Kidney capillary endothelial cell (primary cell): ENCODE measurements at regions not wholly inside any gene's neighbourhood (a gene's known extent, or its start where the extent isn't known, plus 50 kb on each side); places are given as distances from the start of the nearest gene placed in this dataset.
A peak's percentile ranks its signal among the peaks of the same experiment; 100 is the strongest.
"Not testable (repeated sequence)": the region's sequence is repeated elsewhere in the genome, so short reads cannot be mapped to it uniquely, and the experiment has no call there.

Source experiments
- DNase-seq: peaks from one replicate; pipeline ENCODE4 v3.0.0-alpha.2; 2018; ENCODE audit warnings: low spot score

DNA sequence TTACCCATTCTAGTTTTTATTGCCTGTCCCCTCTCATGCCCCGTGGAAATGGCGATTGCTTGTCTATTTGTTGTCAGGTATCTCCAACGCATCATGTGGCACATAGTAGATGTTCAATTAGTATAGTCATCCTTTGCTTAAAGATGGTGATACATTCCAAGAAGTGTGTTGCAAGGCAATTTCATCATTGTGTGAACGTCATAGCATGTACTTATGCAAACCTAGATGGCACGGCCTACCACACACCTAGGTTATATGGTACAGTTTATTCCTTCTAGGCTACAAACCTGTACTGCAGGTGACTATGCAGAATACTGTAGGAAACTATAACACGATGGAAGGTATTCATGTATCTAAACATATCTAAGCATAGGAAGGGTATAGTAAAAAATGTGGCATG is 163.9 kb upstream of the DAPK1 start:
- no peak for DNase-seq

DNA sequence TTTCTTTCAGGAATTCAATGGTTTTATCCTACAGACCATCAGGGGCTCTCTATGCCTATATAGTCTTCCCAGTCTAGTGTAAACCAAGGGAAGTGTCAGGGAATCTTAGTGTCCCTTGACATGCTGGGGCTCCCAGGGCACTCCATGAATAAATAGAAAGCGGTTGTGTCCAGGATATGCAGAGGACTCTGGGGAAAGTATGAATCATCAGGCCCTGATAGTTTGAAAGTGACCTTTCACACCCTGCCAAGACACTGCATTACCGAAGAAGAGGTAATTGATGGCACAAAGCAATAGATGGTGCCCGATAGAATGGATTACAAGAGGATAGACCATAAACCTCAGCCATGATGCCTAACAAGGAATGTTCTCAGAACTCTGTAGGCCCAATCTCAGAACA is 163.3 kb upstream of the DAPK1 start:
- DNase-seq: no peak

DNA sequence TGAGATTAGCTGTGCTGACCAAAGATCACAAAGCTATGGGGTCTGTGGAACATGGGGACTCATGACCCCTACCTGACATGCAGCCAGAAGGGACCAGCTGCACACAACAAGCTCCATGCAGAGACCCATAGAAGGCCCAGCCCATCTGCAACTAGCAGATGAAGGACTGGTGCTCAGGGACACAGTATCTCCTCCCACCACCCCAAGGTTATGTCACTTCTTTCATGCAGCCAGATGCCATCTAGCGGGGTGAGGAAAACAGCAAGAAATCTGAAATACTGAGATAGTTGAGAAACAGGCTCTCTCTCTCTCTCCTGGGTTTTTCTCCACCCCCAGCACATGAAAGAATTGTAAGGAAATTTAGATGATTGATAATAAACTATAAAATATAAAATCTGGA is 161.3 kb upstream of the DAPK1 start:
- DNase-seq: no peak

DNA sequence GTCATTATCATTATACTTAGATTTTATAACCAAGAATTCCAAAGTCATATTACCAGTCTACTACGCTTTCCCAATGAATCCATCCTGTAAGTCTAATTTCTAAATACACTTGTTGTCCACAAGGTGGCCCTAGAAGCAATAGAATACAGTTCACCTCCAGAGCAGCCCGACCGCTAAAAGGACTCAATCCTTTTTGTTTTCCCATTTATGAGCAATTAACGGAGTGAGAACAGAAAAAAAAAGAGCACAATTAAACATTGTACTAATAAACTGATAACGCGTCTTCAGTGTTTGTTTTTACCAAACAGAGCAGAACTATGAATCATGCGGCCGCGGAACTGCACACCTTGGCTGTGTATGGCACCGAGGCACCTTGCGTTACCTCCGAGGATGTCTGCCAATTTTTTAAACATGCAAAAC is 160.7 kb upstream of the DAPK1 start:
- peak; percentile 62 for DNase-seq

DNA sequence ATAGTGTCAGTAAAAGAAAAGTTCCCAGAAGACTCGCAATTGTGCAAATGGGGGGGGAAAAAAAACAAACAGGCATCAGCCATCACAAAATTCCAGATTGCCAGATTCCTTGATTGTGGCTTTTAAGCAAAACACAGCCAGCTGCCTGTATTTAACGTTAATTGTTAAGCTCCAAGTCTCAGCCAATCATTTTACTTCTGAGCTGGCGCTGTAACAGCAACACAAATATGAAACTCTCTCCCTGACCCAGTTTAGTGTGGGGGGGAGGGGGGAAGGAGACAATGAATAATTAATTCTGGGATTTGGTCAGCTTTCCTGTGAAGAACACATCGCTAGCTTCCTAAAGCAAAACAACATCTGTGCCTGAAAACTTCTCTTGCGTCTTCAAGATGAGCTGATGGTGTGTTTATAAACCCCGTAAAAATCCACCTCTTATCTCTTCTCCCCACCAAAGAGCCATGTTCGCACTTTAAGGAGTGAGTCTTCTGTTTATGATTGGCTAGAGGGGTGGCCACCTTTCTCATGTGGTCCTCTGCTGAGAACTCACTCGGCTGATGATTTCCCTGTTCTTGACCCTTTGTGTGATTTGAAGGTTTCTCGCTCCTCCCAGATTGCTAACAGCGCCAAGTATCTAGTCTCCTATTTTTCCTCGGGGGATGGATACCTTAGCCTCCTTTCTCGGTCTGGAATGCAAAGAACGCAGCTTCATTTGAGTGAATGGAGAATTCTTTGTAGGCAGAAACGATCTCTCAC is 160.2 kb upstream of the DAPK1 start:
- DNase-seq: no peak

DNA sequence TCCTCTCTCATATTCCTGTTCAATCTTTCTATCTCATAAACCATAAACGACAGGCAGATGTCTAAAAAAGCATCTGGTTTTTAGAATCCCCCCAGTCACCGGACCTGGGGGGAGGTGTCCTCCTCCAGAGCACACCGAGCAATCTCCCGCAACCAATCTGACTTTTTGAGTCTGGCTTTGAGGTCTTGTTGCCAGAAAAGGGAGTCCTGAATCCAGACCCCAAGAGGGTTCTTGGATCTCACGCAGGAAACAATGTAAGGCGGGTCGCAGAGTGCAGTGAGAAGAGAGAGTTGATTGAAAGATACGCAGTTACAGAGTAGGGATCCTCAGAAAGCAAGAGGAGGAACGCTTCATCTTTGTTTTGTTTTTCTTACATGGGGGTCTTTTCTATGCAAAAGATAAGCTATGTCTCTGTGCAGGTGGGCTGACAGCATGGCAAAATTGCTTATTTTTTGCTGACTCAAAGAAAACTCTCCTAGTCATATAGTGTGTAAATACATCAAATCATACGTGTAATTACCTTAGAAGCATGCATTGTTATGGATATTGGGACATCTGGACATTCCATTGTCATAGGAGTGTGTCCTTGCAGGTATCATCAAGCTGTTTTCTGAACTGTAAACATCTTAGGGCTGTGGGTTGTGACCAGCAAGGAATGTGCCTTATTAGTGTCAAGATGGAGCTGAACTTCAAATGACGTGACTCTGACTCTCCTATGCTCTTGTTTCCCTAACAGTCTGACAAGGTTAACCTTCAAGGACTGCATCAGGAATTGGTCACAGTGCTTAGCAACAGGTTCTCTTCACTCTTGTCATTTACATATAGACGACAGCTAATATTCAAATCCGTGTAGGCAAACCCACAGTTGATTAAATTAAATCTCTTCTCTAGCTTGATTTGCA is 159.3 kb upstream of the DAPK1 start:
- no peak for DNase-seq

DNA sequence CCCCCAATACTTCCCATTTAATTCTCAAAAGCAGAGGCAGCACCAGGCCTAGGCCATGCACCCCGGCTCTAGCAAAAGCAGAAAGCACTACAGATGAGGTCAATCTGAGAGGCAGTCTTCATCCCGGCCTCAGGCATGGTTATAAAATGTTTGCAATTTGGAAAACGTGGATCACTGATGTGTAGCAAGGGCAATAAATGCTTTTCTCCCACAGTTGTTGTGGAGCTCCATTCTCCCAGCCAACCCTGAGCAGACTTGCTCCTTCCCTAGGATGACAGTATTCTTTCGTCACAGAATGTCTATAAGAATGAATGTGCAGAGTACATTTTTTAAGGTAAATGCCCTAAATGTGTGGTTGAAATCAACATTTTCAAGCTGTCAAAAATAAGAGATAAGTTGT is 157.3 kb upstream of the DAPK1 start:
- DNase-seq: no peak

DNA sequence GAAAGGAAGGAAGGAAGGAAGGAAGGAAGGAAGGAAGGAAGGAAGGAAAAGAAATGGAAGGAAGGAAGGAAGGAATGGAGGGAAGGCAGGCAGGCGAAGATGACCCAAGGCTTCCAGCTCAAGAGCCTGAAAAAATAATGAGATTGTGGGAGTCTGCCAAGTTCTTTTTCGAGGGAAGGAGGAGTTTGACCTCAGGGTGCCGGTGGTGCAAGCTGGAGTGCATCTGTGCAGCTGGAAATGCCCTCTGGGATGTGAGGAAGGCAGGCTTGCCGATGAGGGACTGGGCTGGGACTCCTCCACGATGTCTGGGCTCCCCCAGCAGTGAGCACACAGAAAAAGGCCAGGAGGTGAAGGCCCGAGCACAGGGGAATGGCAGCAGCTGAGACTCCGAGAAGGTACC is 154.9 kb upstream of the DAPK1 start:
- no peak for DNase-seq

DNA sequence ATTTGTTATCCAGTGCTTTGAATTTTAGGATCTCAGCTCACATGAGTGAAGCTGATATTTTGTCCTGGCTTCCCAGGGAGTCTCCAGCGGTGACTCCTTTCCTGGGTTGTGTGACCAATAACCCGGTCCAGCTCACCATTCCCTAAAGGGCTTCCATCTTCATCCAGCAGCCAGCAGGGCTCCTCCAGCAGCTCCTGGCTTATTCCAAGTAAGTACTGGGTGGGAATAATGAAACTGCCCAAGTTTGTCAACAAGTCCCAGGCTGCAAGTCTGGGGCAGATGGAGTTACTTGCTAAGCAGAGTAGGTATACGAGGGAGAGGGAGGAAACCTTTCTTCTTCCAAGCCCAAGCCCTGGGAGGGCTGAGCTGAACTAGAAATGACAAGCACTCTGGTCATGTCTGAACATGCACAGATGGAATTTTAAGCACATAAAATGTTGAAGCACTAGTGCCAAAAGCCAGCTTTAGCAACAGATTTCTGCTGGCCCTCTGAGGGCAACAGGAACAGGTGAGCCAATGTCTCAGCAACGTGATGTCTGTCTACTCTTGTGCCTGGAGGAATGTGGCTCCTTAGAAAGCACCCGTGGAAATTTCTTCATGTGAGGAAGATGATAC is 153.7 kb upstream of the DAPK1 start:
- no peak for DNase-seq

DNA sequence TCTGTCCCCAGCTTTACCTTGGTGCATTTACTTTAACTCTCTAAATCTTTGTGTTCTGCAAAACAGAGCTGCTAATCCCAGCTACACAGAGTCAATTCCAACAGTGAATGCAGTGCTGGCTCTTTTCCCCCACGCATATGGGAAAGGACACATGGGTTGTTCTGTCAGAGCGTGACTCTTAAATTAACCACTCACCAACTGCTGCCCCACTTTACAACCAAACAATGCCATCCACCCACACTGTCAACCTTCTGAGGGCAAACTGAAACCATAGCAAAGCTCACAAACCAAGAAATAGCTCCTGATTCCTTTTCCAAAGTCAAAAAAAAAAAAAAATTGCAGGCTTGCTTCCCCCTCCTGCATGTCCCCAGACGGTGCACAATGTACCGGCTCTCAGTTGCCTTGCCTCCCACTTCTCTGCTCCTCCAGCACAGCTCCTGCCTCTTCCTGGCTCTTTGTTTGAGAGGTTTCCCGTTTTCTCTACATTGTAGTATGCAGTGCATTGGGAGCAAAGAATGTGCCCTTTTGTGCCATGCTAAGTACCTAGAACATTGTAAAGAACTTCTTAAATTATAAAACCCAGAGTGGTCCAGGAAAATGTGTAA is 151.5 kb upstream of the DAPK1 start:
- no peak for DNase-seq

DNA sequence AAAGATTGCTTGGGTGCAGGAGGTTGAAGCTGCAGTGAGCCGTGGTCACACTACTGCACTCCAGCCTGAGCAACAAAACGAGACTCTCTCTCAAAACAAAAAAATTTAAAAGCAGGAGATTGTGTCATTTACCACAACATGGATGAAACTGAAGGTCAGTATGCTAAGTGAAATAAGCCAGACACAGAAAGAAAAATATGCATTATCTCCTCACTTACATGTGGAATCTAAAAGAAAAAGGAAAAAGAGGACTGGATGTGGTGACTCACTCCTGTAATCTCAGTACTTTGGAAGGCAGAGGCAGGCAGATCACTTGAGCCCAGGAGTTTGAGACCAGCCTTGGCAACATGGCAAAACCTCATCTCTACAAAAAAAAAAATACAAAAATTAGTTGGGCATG is 146.8 kb upstream of the DAPK1 start:
- DNase-seq: no peak

DNA sequence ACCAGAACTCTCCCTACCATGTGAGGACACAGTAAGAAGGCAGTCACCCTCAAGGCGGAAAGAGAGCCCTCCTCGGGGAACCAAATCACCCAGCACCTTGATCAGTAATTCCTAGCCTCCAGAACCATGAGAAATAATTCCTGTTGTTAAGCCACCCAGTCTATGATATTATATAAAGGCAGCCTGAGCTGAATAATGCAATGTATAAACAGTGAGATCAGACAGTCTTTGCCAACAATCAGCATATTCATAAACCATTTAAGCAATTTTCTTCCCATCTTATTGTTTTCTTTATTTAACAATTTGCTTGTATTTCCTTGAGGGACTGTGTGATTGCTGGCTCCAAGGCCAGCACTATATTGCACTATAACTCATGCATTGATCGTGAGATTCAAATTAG is 144.4 kb upstream of the DAPK1 start:
- no peak for DNase-seq

DNA sequence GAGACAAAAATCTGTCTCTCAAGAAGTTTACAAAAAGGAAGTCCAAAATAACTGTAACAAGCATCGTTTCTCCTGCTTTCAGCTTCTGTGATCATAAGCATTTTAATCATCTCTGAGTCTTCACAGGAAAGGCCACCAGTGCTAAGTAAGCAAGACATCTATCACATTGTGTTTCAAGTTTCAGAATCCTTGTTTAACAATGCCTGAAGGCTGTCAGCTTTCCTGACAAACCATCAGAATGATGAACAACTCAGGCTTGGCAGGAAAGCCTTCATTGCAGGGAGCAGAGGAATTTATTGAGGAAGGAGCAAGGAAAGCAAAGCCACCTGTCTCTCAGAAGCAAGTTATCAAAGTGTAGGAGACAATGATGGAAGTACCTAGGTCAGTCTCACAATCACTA is 143.5 kb upstream of the DAPK1 start:
- no peak for DNase-seq

DNA sequence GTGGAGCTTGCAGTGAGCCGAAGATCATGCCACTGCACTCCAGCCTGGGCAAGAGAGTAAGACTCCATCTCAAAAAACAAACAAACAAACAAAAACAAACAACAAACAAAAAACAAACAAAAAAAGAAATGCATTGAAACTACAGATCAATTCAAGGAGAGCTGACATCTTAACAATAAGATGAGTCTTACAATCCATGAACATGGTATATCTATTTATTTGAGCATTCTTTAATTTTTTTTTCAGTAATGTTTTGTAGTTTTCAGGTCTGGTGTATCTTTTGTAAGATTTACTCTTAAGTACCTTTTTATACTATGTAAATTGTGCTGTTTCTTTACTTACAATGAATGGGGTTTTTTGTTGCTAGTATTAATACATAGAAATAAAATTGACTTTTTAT is 140.1 kb upstream of the DAPK1 start:
- no peak for DNase-seq

DNA sequence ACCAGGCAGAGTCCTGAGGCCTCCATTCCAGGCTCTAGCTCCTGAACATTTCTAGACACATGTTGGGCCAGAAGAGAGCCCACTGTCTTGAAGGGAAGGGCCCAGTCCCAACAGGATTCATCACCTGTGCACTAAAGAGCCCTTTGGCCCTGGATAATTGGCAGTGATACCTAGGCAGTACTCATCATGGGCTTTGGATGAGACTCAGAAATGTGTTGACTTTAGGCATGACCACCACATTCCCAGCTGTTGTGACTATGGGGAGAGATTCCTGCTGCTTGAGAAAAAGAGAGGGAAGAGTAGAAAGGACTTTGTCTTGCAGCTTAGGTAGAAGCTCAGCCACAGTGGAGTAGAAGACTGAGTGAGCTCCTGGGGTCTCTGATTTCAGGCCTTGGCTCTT is 138.4 kb upstream of the DAPK1 start:
- no peak for DNase-seq

DNA sequence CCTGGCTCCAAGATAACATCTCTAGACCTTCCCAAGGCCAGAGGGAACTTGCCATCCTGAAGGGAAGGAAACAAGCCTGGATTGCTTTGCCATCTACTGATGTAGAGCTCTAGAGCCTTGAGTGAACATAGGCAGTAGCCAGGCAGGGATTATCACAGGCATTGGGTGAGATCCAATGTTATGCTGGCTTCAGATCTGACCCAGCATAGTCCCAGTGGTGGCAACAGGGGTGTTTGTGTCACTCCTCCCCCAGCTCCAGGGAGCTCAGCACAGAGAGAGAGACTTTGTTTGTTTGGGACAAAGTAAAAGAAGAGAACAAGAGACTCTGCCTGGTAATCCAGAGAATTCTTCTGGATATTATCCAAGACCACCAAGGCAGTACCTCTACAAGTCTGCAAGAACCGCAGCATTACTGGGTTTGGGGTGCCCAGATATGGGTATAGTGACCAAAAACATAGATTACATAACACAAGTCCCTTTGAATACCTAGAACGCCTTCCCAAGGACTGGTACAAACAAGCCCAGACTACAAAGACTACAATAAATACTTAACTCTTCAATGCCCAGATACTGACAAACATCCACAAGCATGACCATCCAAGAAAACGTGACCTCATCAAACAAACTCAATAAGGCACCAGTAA is 137.6 kb upstream of the DAPK1 start:
- no peak for DNase-seq

DNA sequence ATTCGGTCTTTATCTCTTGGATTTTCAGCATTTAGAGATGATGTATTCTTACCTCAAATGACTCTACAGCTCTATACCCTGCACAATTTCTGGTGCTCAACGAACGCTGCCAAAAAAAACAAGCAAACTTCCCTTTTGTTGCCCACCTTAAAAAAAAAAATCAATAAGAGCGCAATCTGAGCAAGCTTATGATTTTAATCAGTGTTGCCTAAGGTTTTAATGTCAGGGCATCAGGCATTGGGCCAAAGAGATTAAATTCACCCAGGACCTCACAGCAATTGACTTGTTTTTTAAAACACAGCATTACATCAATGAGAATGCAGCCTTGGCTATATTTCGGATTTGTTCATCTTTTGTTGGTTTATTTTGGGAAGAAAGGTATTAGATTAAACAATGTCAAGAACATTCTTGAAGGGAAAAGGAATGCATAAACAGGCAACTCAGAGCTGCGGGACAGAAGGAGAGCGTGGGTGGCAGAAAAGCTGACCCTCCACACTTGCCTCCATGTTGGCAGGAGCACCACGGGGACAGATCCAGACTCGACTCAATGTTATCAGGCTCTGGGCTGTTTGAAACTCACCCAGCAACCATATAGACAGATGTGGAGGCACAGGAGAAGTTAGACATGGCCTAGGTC is 127.5 kb upstream of the DAPK1 start:
- no peak for DNase-seq

DNA sequence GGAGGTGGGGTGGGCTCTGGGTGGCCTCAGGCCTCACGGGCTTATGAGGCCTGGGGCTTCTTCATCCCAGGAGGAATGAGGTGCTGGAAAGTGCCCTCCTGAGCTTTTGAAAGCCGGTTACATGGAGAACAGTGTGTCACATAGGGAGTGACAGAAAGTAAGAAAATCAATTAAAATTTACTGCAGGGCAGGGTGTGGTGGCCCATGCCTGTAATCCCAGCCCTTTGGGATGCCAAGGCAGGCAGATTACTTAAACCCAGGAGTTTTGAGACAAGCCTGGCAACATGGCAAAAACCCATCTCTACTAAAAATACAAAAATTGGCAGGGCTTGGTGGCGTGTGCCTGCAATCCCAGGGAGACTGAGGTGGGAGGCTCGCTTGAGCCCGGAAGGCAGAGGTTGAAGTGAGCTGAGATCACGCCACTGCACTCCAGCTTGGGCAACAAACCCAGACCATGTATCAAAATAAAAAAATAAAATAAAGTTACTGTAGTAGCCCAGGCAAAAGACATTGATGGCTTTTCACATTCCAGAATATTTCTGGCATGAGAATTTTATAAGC is 125.8 kb upstream of the DAPK1 start:
- no peak for DNase-seq

DNA sequence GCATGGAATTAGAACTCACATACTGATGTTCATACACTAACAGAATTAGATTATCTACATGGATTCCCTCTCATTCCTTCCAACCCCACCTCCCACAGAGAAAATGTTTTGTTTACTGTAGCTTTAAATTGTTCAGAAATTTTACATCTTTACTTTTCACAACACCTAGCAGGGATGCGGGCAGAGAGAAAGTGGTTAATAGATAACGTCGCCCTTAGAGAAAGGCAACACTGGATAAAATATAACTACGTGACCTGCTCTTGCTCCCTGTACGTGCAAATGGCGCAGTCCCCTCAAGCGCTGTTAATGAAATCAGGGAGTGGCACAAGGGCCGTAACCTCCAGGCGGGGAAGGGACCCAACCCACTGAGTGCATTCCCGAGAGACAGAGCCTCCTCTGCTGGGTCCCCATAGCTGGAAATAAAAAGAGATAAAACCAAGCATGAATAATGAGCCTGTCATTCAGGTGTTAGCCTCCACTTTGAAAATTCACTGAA is 125.3 kb upstream of the DAPK1 start:
- DNase-seq: no peak

DNA sequence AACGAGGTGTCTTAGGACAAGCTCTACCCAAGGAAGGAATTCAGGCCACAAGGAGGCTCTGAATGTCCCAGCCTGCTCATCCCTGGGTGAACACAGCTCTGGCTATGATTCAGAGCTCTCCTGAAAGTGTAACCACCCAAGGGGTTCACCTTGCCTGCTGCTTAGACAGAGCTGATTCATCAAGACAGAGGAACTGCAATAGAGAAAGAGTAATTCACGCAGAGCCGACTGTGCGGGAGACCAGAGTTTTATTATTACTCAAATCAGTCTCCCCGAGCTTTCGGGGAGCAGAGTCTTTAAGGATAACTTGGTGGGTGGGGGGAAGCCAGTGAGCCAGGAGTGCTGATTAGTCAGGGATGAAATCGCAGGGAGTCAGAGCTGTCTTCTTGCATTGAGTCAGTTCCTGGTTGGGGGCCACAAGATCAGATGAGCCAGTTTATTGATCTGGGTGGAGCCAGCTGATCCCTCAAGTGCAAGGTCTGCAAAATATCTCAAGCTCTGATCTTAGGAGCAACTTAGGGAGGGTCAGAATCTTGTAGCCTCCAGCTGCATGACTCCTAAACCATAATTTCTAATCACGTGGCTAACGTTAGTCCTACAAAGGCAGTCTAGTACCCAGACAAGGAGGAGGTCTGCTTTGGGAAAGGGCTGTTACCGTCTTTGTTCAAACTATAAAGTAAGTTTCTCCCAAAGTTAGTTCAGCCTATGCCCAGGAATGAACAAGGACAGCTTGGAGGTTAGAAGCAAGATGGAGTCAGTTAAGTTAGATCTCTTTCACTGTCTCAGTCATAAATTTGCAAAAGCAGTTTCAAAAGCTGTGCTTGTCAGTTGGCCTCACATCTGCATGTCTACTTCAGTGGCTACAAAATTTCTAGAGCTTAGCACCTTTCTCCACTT is 123.4 kb upstream of the DAPK1 start:
- not testable (repeated sequence) for DNase-seq
